ENCODE measurements at regions not wholly inside any gene's neighbourhood (a gene's known extent, or its start where the extent isn't known, plus 50 kb on each side); places are given as distances from the start of the nearest gene placed in this dataset.
A peak's percentile ranks its signal among the peaks of the same experiment; 100 is the strongest.

GRCh38 chr17:77353684-77354419 is 213.1 kb downstream of the SEC14L1 start:
- no peak overlapping the region for H3K4me3 ChIP-seq (ENCODE audit: low read depth, low read length)
- DNase-seq (ENCODE audit: low read depth) = no peak

GRCh38 chr17:77354420-77354669 is 213.6 kb downstream of the SEC14L1 start:
- H3K4me3 ChIP-seq (ENCODE audit: low read depth, low read length) = no peak overlapping the region
- DNase-seq (ENCODE audit: low read depth) = no peak

GRCh38 chr17:77354670-77355455 is 214.1 kb downstream of the SEC14L1 start:
- peak; percentile 94 for DNase-seq (ENCODE audit: low read depth)
- H3K4me3 ChIP-seq (ENCODE audit: low read depth, low read length) = no peak overlapping the region

GRCh38 chr17:77356109-77356689 is 215.4 kb downstream of the SEC14L1 start:
- H3K4me3 ChIP-seq (ENCODE audit: low read depth, low read length) = no peak overlapping the region
- DNase-seq (ENCODE audit: low read depth) = no peak

- H3K4me3 ChIP-seq (ENCODE audit: low read depth, low read length) = no peak overlapping the region
- DNase-seq (ENCODE audit: low read depth) = no peak
These were observed 216.0 kb downstream of the SEC14L1 start for GRCh38 chr17:77356690-77357201.

DNA sequence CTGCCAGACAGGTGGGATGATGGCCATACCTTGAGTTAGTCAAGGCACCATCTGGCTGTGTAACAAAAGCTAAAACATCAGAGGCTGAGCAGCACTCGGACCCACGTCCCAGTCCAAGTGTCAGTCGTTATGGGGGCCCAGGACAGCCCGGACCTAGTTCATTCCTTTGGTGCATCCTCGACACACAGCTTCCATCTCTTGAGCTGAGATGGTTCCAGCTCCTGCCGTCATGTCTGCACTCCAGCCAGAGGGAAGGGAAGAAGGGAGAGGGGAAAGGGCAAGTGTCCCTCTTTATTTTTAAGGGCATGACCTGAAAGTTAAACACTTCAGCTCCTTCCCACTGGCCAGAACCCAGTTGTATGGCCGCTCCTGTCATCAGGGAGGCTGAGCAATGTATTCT is 218.0 kb downstream of the SEC14L1 start:
- DNase-seq (ENCODE audit: low read depth) = no peak
- H3K4me3 ChIP-seq (ENCODE audit: low read depth, low read length) = no peak overlapping the region

DNA sequence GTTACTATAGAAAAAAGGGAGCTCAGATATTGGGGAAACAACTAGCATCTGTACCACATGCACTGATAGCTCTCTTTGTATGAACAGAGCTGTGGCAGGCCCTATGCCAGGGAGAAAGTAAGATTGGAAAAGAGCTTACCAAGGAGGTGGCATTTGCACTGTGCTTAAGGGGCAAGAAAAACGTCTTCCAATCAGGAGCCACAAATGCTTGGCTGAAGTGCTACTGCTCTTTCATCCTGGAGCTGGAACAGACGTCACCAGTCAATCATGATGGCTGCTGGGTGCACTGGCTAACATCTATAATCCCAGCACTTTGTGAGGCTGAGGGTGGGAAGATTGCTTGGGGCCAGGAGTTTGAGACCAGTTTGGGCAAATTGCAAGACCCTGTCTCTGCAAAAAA is 218.5 kb downstream of the SEC14L1 start:
- H3K4me3 ChIP-seq (ENCODE audit: low read depth, low read length) = no peak overlapping the region
- no peak for DNase-seq (ENCODE audit: low read depth)

DNA sequence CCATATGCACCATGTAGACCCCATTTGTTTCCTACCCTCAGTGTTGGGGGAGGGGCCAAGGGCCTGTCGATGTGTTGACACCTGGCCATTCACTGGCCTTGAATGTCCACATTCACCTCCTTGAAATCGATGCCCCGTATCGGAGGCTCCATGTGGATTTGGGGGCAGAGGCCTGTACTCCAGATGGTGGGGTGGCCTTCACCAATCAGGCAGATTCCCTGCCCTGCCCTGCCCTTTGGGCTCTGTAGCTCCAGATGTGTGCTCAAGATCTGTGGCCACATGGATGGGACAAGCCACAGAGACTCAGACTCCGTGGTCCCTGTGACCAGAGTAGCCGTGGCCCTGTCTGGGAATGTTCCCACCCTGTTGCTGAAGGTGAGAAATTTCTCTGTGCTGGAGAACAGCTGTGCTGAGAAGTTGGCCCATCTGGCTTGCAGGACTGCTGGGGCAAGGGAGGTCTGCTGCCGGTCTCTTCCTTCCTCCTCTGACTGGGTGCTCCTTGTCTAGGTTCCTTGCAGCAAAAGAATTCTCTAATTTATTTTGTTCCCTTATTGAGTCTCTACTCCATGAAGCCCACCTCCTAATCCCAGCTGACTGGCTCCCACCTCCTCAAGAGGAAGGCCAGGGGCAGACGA is 221.3 kb downstream of the SEC14L1 start:
- DNase-seq (ENCODE audit: low read depth) = no peak
- H3K4me3 ChIP-seq (ENCODE audit: low read depth, low read length) = no peak overlapping the region

DNA sequence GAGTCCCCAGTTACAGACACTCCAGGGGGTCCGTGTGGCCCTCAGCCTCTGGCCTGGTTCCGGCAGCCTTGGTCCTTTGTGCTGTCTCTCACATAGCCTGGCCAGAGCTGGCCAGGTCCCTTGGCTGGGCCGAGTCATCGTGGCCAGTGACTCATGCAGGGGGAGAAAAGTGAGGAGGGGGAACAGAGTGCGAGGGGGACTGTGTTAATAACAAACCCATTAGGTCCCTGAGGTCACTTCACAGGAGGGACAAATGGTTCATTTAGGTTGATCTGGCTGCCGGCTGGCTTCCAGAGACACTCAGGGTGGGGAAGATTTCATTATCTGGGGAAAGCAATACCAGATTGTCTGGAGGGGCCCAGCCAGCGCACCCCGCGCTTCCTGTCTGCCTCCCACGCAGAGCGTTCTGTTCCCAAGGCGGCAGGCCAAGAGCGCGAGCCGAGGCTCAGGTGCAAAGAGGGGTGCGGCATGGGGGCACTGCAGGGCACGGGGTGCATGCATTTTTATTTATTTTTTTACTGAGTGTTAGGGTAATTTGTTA is 223.1 kb downstream of the SEC14L1 start:
- no peak overlapping the region for H3K4me3 ChIP-seq (ENCODE audit: low read depth, low read length)
- no peak for DNase-seq (ENCODE audit: low read depth)

GRCh38 chr17:77364381-77364911 is 223.7 kb downstream of the SEC14L1 start:
- DNase-seq (ENCODE audit: low read depth) = no peak
- no peak overlapping the region for H3K4me3 ChIP-seq (ENCODE audit: low read depth, low read length)

DNA sequence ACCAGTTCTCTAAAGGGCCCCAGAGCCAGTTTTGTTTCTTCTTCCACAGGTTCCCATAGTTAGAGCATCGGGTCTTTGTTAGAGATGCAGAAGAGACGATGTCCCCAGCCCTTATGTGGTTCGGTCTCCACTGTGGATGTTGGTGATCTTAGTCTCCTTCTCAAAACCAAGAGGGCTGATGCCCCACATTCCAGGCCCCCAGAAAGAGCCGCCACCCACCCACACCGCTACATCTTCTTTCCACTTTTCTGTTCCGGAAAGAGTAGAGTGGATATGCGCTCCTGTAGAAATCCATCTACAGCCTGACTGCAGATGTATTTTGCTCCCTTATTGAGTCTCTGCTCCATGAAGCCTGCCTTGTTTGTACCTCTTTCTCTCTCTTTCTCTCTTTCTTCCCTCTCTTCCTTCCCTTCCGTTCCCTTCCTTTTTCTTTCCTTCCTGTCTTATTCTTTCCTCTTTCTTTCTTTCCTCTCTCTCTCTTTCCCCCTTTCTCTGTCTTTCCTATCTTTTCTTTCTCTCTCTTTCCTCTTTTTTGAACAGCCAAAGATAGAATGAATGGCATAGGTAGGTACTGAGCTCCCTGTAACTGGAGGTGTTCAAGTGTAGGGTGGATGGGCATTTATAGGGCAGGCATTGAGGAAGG is 224.3 kb downstream of the SEC14L1 start:
- no peak for DNase-seq (ENCODE audit: low read depth)
- H3K4me3 ChIP-seq (ENCODE audit: low read depth, low read length) = no peak overlapping the region

- DNase-seq (ENCODE audit: low read depth) = peak; percentile 75
- H3K4me3 ChIP-seq (ENCODE audit: low read depth, low read length) = no peak overlapping the region
These were observed 224.9 kb downstream of the SEC14L1 start for GRCh38 chr17:77365584-77366186.

DNA sequence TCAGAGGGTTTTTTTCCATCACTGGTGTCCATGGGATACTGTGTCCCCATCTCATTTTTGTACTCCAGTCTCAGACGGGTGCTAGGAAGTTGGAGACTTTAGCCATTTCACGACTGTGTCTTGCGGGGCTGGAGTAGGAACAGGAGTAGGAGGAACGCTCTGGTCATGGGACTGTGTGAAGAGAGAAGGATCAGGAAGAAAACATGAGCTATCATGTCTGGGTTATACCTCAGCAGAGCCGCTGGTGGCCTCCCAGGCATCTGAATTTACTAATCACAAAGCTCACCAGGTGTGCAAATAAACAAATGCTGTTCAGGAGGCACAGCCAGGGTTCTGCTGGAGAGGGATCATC is 225.4 kb downstream of the SEC14L1 start:
- H3K4me3 ChIP-seq (ENCODE audit: low read depth, low read length) = no peak overlapping the region
- no peak for DNase-seq (ENCODE audit: low read depth)

- no peak for DNase-seq (ENCODE audit: low read depth)
- no peak overlapping the region for H3K4me3 ChIP-seq (ENCODE audit: low read depth, low read length)
These were observed 225.9 kb downstream of the SEC14L1 start for GRCh38 chr17:77366558-77367245.

DNA sequence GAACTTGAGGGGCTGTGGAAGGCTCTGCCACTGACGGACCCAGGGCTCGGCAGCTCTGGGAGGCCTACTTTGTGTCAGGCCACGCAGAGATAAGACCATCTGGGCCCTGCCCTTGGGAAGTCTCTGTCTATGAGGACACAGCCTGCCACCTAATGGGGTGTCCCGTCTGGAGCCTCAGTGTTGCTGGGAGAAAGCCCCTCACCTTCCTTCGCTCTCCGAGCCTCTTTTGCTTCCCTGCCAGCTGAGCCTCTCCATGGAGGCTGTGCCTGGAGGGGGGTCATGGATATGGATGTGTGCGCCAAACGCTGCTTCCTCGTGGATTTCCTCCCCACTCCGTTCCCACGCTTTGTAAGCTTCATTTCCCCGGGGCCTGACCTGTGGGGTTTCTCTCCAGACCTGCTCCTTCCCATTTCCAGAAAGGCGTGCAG is 228.8 kb downstream of the SEC14L1 start:
- no peak overlapping the region for H3K4me3 ChIP-seq (ENCODE audit: low read depth, low read length)
- no peak for DNase-seq (ENCODE audit: low read depth)

DNA sequence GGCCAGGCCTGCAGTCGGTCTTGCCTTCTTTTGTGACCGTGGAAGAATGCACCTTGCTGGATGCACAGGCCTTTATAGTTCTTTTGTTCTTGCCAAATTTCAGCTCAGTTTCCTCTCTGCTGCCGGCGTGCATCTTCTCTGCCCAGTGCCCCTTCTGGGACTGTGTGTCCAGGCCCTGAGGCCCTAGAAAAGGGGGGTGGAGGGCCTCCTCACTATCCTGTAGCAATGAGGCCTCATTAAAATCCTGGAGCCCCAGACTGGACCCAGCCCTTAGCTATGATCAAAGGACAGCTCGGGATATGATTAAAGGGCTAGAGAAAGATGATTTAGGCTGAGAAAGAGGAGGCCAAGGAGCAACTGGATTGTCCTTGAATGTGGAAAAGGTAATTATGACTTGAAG is 229.8 kb downstream of the SEC14L1 start:
- DNase-seq (ENCODE audit: low read depth) = no peak

DNA sequence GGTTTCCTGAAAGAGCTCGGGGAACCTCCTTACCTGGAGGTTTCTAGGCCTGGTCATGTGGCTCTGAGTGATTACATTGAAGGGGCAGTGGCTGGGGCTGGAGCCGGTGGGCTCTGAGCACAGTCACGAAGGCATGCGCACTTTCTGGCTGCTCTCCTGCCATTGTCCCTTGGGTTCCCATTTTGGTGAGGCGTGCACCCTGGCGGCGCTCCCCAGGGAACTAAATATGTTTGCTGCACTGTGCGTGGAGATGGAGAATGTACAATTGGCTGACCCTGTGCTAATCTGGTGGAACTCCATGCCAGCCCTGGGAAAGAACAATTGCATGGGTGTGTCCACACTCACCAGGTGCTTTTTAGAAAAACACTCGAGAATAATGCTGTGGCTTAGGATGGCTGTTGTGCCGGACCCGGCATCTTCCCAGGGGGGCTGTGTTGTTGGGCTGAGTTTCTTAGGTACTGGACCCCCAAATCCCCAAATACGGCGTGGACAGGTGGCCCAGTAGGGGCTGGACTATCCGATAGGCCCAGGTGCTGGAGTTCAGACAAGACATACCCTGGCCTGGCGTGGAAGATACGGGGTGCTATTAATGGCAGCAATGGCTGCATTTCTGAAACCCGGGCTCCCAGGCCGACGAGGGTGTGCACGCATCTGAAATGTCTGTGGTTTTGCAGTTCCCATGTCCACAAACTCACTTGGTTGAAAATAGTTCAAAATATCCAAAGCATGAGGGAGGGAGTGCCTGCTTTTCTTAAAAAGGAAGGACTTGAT is 230.5 kb downstream of the SEC14L1 start:
- DNase-seq (ENCODE audit: low read depth) = no peak
- no peak overlapping the region for H3K4me3 ChIP-seq (ENCODE audit: low read depth, low read length)

More for the DNA sequence above, 229.8 kb downstream of the SEC14L1 start:
- H3K4me3 ChIP-seq (ENCODE audit: low read depth, low read length) = no peak overlapping the region

All from skeletal muscle cell (primary cell).